Coronary artery (tissue), 2 donors: ENCODE measurements at regions not wholly inside any gene's neighbourhood (a gene's known extent, or its start where the extent isn't known, plus 50 kb on each side); places are given as distances from the start of the nearest gene placed in this dataset.
"Not testable (repeated sequence)": the region's sequence is repeated elsewhere in the genome, so short reads cannot be mapped to it uniquely, and the experiment has no call there.

Source experiments
- DNase-seq: peaks from one replicate; pipeline ENCODE4 v3.0.0-alpha.2; 2017; ENCODE audit warnings: low spot score
- H3K27ac ChIP-seq, 2 donors: fragments of 200-600 bp; sonication (generic); one replicate each; pipeline ENCODE4 v1.5.1; 2016 to 2019
- H3K4me3 ChIP-seq: fragments of 200-600 bp; sonication (generic); 2 replicates; pipeline ENCODE4 v1.5.1; 2016; ENCODE audit warnings: mild to moderate bottlenecking, moderate library complexity
- CTCF ChIP-seq: fragments of 200-600 bp; sonication (generic); IDR thresholded peaks from one replicate; pipeline ENCODE4 v1.5.1; 2019; ENCODE audit warnings: antibody characterized with exemption

- Histone ChIP-seq H3K27ac (no peak overlapping the region), H3K4me3 (no peak overlapping the region)
- TF ChIP-seq CTCF, result no peak
- no peak for DNase-seq
Measured at GRCh38 chr10:9357471-9357870, 1303.0 kb downstream of the GATA3 start.

- DNase-seq, result no peak
- Histone ChIP-seq H3K27ac (no peak overlapping the region), H3K4me3 (no peak overlapping the region)
- TF ChIP-seq CTCF, result no peak
Measured at GRCh38 chr10:9362721-9363120, 1308.2 kb downstream of the GATA3 start.

GRCh38 chr10:9379183-9379582 lies 1324.7 kb downstream of the GATA3 start:
- DNase-seq, result no peak
- Histone ChIP-seq H3K4me3 (no peak overlapping the region), H3K27ac (no peak overlapping the region)
- no peak for TF ChIP-seq CTCF

- no peak for DNase-seq
- Histone ChIP-seq H3K27ac (no peak overlapping the region), H3K4me3 (no peak overlapping the region)
- TF ChIP-seq CTCF, result no peak
Measured at GRCh38 chr10:9381733-9382532, 1327.4 kb downstream of the GATA3 start.

GRCh38 chr10:9382533-9382866 lies 1328.0 kb downstream of the GATA3 start:
- Histone ChIP-seq H3K27ac (no peak overlapping the region), H3K4me3 (no peak overlapping the region)
- no peak for TF ChIP-seq CTCF
- no peak for DNase-seq

- Histone ChIP-seq H3K4me3 (no peak overlapping the region), H3K27ac (no peak overlapping the region)
- no peak for TF ChIP-seq CTCF
- DNase-seq, result no peak
Measured at GRCh38 chr10:9390516-9390915, 1336.0 kb downstream of the GATA3 start.

GRCh38 chr10:9399275-9399983 lies 1344.9 kb downstream of the GATA3 start:
- no peak for TF ChIP-seq CTCF
- H3K27ac ChIP-seq, result no peak overlapping the region
- no peak overlapping the region for H3K4me3 ChIP-seq
- DNase-seq, result no peak

- H3K4me3 ChIP-seq, H3K27ac ChIP-seq, DNase-seq: not testable (repeated sequence)
Measured at GRCh38 chr10:9402067-9402466, 1347.6 kb downstream of the GATA3 start.

- H3K4me3 ChIP-seq, H3K27ac ChIP-seq, DNase-seq: not testable (repeated sequence)
Measured at GRCh38 chr10:9402507-9403195, 1348.2 kb downstream of the GATA3 start.

GRCh38 chr10:9407201-9407600 lies 1352.7 kb downstream of the GATA3 start:
- not testable (repeated sequence) for H3K4me3 ChIP-seq, DNase-seq, H3K27ac ChIP-seq
